OCI-LY1 (cell line): ENCODE measurements at regions not wholly inside any gene's neighbourhood (a gene's known extent, or its start where the extent isn't known, plus 50 kb on each side); places are given as distances from the start of the nearest gene placed in this dataset.

Source experiments
- H2AFZ ChIP-seq: fragments of 200-600 bp; sonication (generic), shearing (Covaris generic); 2 replicates; pipeline ENCODE4 v1.6.0; 2014; ENCODE audit warnings: antibody characterized with exemption, mild to moderate bottlenecking, low read length
- H3F3A ChIP-seq: fragments of 200-600 bp; sonication (generic), shearing (Covaris generic); 2 replicates; pipeline ENCODE4 v1.6.0; 2014; ENCODE audit warnings: mild to moderate bottlenecking, antibody characterized with exemption, low read length, moderate library complexity; ENCODE audit not compliant: insufficient read depth
- H3K27ac ChIP-seq: fragments of 200-600 bp; sonication (generic); 2 replicates; pipeline ENCODE4 v1.5.1; 2014; ENCODE audit warnings: low read length, mixed run types, mild to moderate bottlenecking, low read depth; ENCODE audit not compliant: poor library complexity, severe bottlenecking
- H3K27me3 ChIP-seq: fragments of 200-600 bp; sonication (generic); 2 replicates; pipeline ENCODE4 v1.6.0; 2014; ENCODE audit warnings: antibody characterized with exemption, mild to moderate bottlenecking, low read length, moderate library complexity; ENCODE audit not compliant: insufficient read depth
- H3K36me3 ChIP-seq: fragments of 200-600 bp; sonication (generic); 2 replicates; pipeline ENCODE4 v1.6.1; 2014; ENCODE audit warnings: mild to moderate bottlenecking, antibody characterized with exemption, low read length, moderate library complexity, mixed read lengths; ENCODE audit not compliant: insufficient read depth
- H3K4me1 ChIP-seq: fragments of 200-600 bp; sonication (generic); 2 replicates; pipeline ENCODE4 v1.5.1; 2014; ENCODE audit warnings: mild to moderate bottlenecking, low read length, moderate library complexity; ENCODE audit not compliant: insufficient read depth, severe bottlenecking
- H3K4me2 ChIP-seq: fragments of 200-600 bp; sonication (generic), shearing (Covaris generic); 2 replicates; pipeline ENCODE4 v1.6.1; 2014; ENCODE audit warnings: low read length
- H3K4me3 ChIP-seq: fragments of 200-600 bp; sonication (generic); 2 replicates; pipeline ENCODE4 v1.5.1; 2014; ENCODE audit warnings: low read length, low read depth, mild to moderate bottlenecking, mixed read lengths; ENCODE audit not compliant: poor library complexity, severe bottlenecking
- H3K79me2 ChIP-seq: fragments of 200-600 bp; shearing (Covaris generic); 2 replicates; pipeline ENCODE4 v1.6.1; 2016; ENCODE audit warnings: mixed run types, low read length, mixed read lengths; ENCODE audit not compliant: insufficient read depth
- H3K9ac ChIP-seq: fragments of 200-600 bp; sonication (generic), shearing (Covaris generic); 2 replicates; pipeline ENCODE4 v1.6.1; 2014; ENCODE audit warnings: mild to moderate bottlenecking, low read length, mixed read lengths
- H3K9me2 ChIP-seq: fragments of 200-600 bp; sonication (generic), shearing (Covaris generic); 2 replicates; pipeline ENCODE4 v1.6.1; 2014; ENCODE audit warnings: low read depth, mild to moderate bottlenecking, low read length, mixed read lengths
- H3K9me3 ChIP-seq: fragments of 200-600 bp; shearing (Covaris generic); 2 replicates; pipeline ENCODE4 v1.6.1; 2014; ENCODE audit warnings: low read length, mixed read lengths
- H4K20me1 ChIP-seq: fragments of 200-600 bp; sonication (generic), shearing (Covaris generic); 2 replicates; pipeline ENCODE4 v1.6.0; 2016; ENCODE audit warnings: mild to moderate bottlenecking, low read length; ENCODE audit not compliant: insufficient read depth
- EZH2 ChIP-seq: fragments of 200-600 bp; sonication (generic), shearing (Covaris generic); IDR thresholded peaks from 2 replicates; pipeline ENCODE4 v1.8.0; 2017; ENCODE audit warnings: borderline replicate concordance, mixed run types, mild to moderate bottlenecking, antibody characterized with exemption, low read length, moderate library complexity, mixed read lengths
- TF ChIP-seq, protein P1 (sequence below): fragments of 200-600 bp; sonication (generic), shearing (Covaris generic); IDR thresholded peaks from 2 replicates; pipeline ENCODE4 v1.5.1; 2017; ENCODE audit warnings: mild to moderate bottlenecking, antibody characterized with exemption, low read length, moderate library complexity, mixed read lengths

DNA sequence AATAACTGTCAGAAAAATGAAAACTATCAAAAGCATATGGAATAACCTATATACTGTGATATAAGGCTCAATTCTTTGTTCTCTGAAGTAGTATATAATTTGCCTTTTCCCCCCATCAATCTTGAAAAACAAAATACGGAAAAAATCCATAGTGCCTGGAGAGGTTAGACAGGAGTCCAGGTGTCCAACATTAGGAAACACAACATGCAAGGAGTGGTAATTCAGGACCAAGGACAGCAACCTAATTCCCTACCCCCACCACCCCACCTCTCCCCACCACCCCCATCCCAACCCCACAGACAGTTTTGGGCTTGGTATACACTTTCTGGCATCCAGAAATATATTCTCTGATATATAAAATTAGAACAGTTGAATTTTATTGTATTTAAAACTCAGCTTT is 55.1 kb upstream of the SLC25A26 start:
- TF ChIP-seq EZH2: no peak
- TF ChIP-seq, protein P1, sequence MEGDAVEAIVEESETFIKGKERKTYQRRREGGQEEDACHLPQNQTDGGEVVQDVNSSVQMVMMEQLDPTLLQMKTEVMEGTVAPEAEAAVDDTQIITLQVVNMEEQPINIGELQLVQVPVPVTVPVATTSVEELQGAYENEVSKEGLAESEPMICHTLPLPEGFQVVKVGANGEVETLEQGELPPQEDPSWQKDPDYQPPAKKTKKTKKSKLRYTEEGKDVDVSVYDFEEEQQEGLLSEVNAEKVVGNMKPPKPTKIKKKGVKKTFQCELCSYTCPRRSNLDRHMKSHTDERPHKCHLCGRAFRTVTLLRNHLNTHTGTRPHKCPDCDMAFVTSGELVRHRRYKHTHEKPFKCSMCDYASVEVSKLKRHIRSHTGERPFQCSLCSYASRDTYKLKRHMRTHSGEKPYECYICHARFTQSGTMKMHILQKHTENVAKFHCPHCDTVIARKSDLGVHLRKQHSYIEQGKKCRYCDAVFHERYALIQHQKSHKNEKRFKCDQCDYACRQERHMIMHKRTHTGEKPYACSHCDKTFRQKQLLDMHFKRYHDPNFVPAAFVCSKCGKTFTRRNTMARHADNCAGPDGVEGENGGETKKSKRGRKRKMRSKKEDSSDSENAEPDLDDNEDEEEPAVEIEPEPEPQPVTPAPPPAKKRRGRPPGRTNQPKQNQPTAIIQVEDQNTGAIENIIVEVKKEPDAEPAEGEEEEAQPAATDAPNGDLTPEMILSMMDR: no peak
- H3K9ac ChIP-seq: no peak overlapping the region
- no peaks in the 10 kb centered on the region for H3K9me2 ChIP-seq
- no peaks in the 10 kb centered on the region for H3K36me3 ChIP-seq
- no peaks in the 10 kb centered on the region; the same call in 1 of the 2 replicates for H3K27me3 ChIP-seq
- H3K9me3 ChIP-seq: no peaks in the 10 kb centered on the region
- no peak overlapping the region for H2AFZ ChIP-seq
- H3F3A ChIP-seq: no peaks in the 10 kb centered on the region
- H3K4me3 ChIP-seq: no peak overlapping the region
- H3K4me2 ChIP-seq: no peak overlapping the region
- H3K27ac ChIP-seq: no peak overlapping the region
- no peaks in the 10 kb centered on the region for H3K79me2 ChIP-seq
- no peaks in the 10 kb centered on the region for H3K4me1 ChIP-seq
- no peaks in the 10 kb centered on the region for H4K20me1 ChIP-seq

GRCh38 chr3:66164155-66164554 is 56.6 kb upstream of the SLC25A26 start:
- H3K27me3 ChIP-seq: no peaks in the 10 kb centered on the region; the same call in 1 of the 2 replicates
- no peak overlapping the region for H3K4me3 ChIP-seq
- H3K4me1 ChIP-seq: no peaks in the 10 kb centered on the region
- no peak overlapping the region for H3K9ac ChIP-seq
- no peaks in the 10 kb centered on the region for H4K20me1 ChIP-seq
- no peak overlapping the region for H3K4me2 ChIP-seq
- no peak overlapping the region for H3K27ac ChIP-seq
- no peak overlapping the region for H2AFZ ChIP-seq
- H3K79me2 ChIP-seq: no peaks in the 10 kb centered on the region
- no peaks in the 10 kb centered on the region for H3K9me2 ChIP-seq
- no peaks in the 10 kb centered on the region for H3F3A ChIP-seq
- H3K9me3 ChIP-seq: no peaks in the 10 kb centered on the region
- no peaks in the 10 kb centered on the region for H3K36me3 ChIP-seq
- no peak for TF ChIP-seq EZH2
- TF ChIP-seq, protein P1: no peak

DNA sequence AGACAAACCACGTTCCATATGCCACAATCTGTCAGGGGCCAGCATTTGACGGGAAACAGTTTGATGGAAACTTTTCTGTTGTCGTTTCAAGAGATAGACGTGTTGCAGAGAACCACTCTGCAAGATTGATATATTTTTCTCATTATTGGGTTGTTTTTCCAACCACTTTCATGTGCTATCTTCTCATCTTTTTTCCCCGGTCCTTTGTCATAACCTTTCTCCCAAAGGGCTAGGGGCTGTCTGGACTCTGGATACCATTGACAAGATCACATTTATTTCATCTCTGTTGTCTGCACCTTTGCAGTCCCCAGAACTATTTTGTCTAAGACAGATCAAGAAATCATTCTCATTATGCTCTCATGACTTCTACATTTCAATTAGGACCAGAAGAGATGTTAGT is 57.6 kb upstream of the SLC25A26 start:
- no peaks in the 10 kb centered on the region; the same call in 1 of the 2 replicates for H3K27me3 ChIP-seq
- H2AFZ ChIP-seq: no peak overlapping the region
- no peaks in the 10 kb centered on the region for H3K4me1 ChIP-seq
- H3F3A ChIP-seq: no peaks in the 10 kb centered on the region
- no peaks in the 10 kb centered on the region for H3K9me2 ChIP-seq
- no peaks in the 10 kb centered on the region for H3K9me3 ChIP-seq
- no peak overlapping the region for H3K9ac ChIP-seq
- no peaks in the 10 kb centered on the region for H4K20me1 ChIP-seq
- H3K4me3 ChIP-seq: no peak overlapping the region
- no peak overlapping the region for H3K4me2 ChIP-seq
- TF ChIP-seq EZH2: no peak
- TF ChIP-seq, protein P1: no peak
- no peaks in the 10 kb centered on the region for H3K79me2 ChIP-seq
- H3K36me3 ChIP-seq: no peaks in the 10 kb centered on the region
- H3K27ac ChIP-seq: no peak overlapping the region
